SK-N-MC (cell line): ENCODE measurements at regions not wholly inside any gene's neighbourhood (a gene's known extent, or its start where the extent isn't known, plus 50 kb on each side); places are given as distances from the start of the nearest gene placed in this dataset.
"Not testable (repeated sequence)": the region's sequence is repeated elsewhere in the genome, so short reads cannot be mapped to it uniquely, and the experiment has no call there.

Source experiments
- DNase-seq: peaks from one replicate; pipeline ENCODE4 v3.0.0-alpha.2; 2011; ENCODE audit warnings: low read depth, low spot score
- H3K27ac ChIP-seq: fragments of 200-600 bp; sonication (generic); 2 replicates; pipeline ENCODE4 v1.5.1; 2016; ENCODE audit warnings: mixed run types
- H3K36me3 ChIP-seq: fragments of 200-600 bp; sonication (generic); 2 replicates; pipeline ENCODE4 v1.6.1; 2017; ENCODE audit warnings: antibody characterized with exemption, low read length, mixed read lengths; ENCODE audit not compliant: insufficient read depth
- H3K4me3 ChIP-seq: fragments of 200-600 bp; sonication (generic); 2 replicates; pipeline ENCODE4 v1.5.1; 2016
- H3K9ac ChIP-seq: fragments of 200-600 bp; sonication (generic); 2 replicates; pipeline ENCODE4 v1.8.0; 2017; ENCODE audit warnings: mixed run types, mixed read lengths; ENCODE audit not compliant: insufficient read length
- H3K9me3 ChIP-seq: fragments of 200-600 bp; sonication (generic); 2 replicates; pipeline ENCODE4 v1.6.1; 2017; ENCODE audit warnings: low read depth, mild to moderate bottlenecking, antibody characterized with exemption, low read length, moderate library complexity, mixed read lengths
- EZH2 ChIP-seq: fragments of 200-600 bp; sonication (generic); IDR thresholded peaks from one replicate; pipeline ENCODE4 v1.6.1; 2017; ENCODE audit warnings: antibody characterized with exemption
- FOXP2 ChIP-seq: optimal IDR thresholded peaks from 2 replicates; pipeline ENCODE3; 2011; ENCODE audit warnings: mild to moderate bottlenecking, moderate library complexity; ENCODE audit not compliant: insufficient read depth; ENCODE audit errors: extremely low read length, control extremely low read depth
- POLR2AphosphoS5 ChIP-seq: IDR thresholded peaks from 2 replicates; pipeline ENCODE4 v1.6.1; 2012; ENCODE audit warnings: mild to moderate bottlenecking, low read depth, low read length, borderline replicate concordance

- Histone ChIP-seq H3K27ac (no peak overlapping the region), H3K36me3 (no peaks in the 10 kb centered on the region), H3K9me3 (no peaks in the 10 kb centered on the region), H3K4me3 (no peak overlapping the region), H3K9ac (no peak overlapping the region)
- TF ChIP-seq FOXP2 (no peak), EZH2 (no peak), POLR2AphosphoS5 (no peak)
- DNase-seq, result no peak
Measured at GRCh38 chr3:56940976-56941375, 119.5 kb upstream of the SPATA12 start.

DNA sequence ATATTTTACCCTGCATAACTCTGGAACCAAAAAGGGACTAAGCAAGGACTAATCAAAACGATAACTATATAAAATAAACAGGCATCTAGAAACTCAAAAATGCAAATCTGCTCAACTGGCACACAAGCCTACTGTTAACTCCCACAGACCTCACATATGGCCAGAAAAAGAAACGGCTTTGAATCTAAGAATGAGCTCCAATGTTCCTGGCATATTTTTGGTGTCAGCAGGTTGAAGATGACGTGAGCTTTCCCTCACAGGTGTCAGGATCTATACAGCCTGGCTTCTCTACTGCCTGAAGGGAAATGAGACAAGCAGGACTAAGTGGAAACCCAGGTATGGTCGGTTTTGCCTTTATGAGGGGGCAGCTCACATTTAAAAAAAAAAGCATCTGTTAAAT, 120.1 kb upstream of the SPATA12 start:
- no peak overlapping the region for H3K9ac ChIP-seq
- H3K36me3 ChIP-seq, result no peaks in the 10 kb centered on the region
- no peak for DNase-seq
- H3K4me3 ChIP-seq, result no peak overlapping the region
- no peak overlapping the region for H3K27ac ChIP-seq
- no peaks in the 10 kb centered on the region for H3K9me3 ChIP-seq
- TF ChIP-seq POLR2AphosphoS5, result no peak
- no peak for TF ChIP-seq EZH2
- TF ChIP-seq FOXP2, result no peak

DNA sequence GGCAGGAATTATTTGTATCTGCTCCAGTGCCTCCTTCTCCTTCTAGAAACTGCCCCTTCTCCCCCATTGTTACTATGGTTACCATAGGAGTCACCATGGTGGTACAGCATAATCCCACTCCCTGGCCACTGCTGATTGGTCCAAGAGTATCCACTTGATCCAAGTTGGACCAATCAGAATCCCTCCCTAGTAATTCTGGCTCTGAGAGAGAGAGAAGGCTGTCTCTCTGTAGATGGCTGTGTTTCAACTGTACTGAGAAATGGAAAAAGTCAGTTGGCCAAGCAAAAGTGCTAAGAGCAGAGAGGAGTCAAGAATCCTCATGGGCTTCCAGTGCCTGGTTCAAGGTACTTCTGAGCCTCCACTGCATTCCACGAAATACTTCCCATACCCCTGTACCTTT, 120.6 kb upstream of the SPATA12 start:
- no peak for DNase-seq
- H3K9me3 ChIP-seq, result no peaks in the 10 kb centered on the region
- no peak overlapping the region for H3K9ac ChIP-seq
- no peaks in the 10 kb centered on the region for H3K36me3 ChIP-seq
- no peak overlapping the region for H3K4me3 ChIP-seq
- no peak overlapping the region for H3K27ac ChIP-seq
- TF ChIP-seq POLR2AphosphoS5, result no peak
- TF ChIP-seq FOXP2, result no peak
- TF ChIP-seq EZH2, result no peak

DNA sequence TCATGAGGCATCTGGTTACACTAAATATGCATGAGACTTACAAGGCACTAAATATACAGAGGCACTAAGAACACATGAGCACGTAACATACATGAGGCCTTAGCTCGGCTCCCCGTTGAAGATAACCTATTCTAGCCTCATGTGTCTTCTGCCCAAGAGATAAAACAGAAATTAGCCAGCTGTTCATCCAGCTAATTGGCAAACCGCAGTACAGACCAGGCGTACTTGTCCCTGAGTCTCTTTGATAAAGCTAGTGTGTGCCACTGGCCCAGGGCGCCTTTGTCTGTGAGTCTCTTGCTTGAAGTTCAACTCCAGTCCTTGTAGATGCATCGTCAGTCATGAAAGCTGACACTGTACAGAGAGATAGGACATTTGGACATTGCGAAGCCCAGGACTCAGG, 121.9 kb upstream of the SPATA12 start:
- Histone ChIP-seq H3K9ac (no peak overlapping the region), H3K36me3 (no peaks in the 10 kb centered on the region), H3K4me3 (no peak overlapping the region), H3K9me3 (no peaks in the 10 kb centered on the region), H3K27ac (no peak overlapping the region)
- no peak for DNase-seq
- TF ChIP-seq EZH2, result no peak
- no peak for TF ChIP-seq FOXP2
- TF ChIP-seq POLR2AphosphoS5, result no peak

DNA sequence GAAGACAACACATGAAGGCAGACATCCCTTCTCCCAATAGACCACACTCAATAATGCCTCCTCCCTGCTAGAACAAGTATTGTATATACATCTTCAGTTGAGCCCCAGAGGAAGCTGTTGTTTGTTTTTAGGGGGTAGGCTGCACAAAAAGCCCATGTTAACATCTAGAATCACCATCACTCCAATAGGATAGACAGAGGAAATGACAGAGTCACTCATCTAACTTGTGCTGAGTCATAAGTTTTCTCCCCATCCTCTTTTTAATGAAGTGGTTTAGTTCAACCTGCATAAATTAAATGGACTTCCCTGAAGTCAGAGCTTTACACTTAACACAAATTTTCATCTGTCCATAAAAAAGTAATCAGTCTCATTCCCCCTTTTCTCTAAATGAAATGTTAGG, 122.9 kb upstream of the SPATA12 start:
- H3K9ac ChIP-seq, result no peak overlapping the region
- H3K27ac ChIP-seq, result no peak overlapping the region
- DNase-seq, result no peak
- H3K4me3 ChIP-seq, result no peak overlapping the region
- TF ChIP-seq POLR2AphosphoS5 (no peak), FOXP2 (no peak), EZH2 (no peak)
- H3K9me3 ChIP-seq, result no peaks in the 10 kb centered on the region
- no peaks in the 10 kb centered on the region for H3K36me3 ChIP-seq

- TF ChIP-seq EZH2 (no peak), FOXP2 (no peak), POLR2AphosphoS5 (no peak)
Measured at GRCh38 chr3:56935811-56936210, 124.7 kb upstream of the SPATA12 start.

DNA sequence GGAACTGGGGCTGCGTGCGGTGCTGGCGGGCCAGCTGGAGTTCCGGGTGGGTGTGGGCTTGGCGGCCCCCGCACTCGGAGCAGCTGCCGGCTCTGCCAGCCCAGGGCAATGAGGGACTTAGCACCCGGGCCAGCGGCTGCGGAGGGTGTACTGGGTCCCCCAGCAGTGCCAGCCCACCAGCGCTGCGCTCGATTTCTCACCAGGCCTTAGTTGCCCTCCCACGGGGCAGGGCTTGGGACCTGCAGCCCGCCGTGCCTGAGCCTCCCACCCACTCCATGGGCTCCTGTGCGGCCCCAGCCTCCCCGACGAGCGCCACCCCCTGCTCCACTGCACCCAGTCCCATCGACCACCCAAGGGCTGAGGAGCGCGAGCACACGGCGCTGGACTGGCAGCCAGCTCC, 126.0 kb upstream of the SPATA12 start:
- not testable (repeated sequence) for DNase-seq, H3K9ac ChIP-seq, H3K4me3 ChIP-seq, H3K27ac ChIP-seq, H3K9me3 ChIP-seq, H3K36me3 ChIP-seq

More at GRCh38 chr3:56935811-56936210, 124.7 kb upstream of the SPATA12 start:
- H3K9me3 ChIP-seq, result no peaks in the 10 kb centered on the region
- H3K9ac ChIP-seq, result no peak overlapping the region
- DNase-seq, result no peak
- H3K4me3 ChIP-seq, result no peak overlapping the region
- no peak overlapping the region for H3K27ac ChIP-seq
- H3K36me3 ChIP-seq, result no peaks in the 10 kb centered on the region

GRCh38 chr3:56933803-56934202, 126.7 kb upstream of the SPATA12 start:
- no peak overlapping the region for H3K4me3 ChIP-seq
- TF ChIP-seq POLR2AphosphoS5, result no peak
- no peak for TF ChIP-seq EZH2
- no peak for TF ChIP-seq FOXP2
- no peak for DNase-seq
- no peaks in the 10 kb centered on the region for H3K9me3 ChIP-seq
- H3K27ac ChIP-seq, result no peak overlapping the region
- H3K9ac ChIP-seq, result no peak overlapping the region
- no peaks in the 10 kb centered on the region for H3K36me3 ChIP-seq

DNA sequence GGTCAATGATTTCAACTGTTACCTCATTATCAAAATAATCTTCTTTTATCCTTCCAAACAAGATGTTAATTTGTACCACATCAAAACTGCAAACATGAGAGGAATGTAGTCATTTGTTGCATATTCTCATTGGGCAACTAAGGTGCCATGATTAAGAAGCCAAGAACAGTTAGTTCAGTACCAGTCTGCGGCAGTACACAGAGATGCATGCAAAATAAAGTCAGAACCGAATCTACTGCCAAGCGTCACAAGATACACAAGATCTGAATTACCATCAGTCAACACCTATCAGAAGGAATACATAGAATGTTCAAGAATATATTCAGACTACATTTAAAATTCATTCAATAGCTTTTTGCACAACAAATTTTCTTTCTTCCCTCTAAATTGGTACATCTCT, 127.6 kb upstream of the SPATA12 start:
- TF ChIP-seq POLR2AphosphoS5, result no peak
- Histone ChIP-seq H3K27ac (no peak overlapping the region), H3K4me3 (no peak overlapping the region), H3K9me3 (no peaks in the 10 kb centered on the region), H3K36me3 (no peaks in the 10 kb centered on the region), H3K9ac (no peak overlapping the region)
- DNase-seq, result no peak
